PFSK-1 (cell line): ENCODE measurements at regions not wholly inside any gene's neighbourhood (a gene's known extent, or its start where the extent isn't known, plus 50 kb on each side); places are given as distances from the start of the nearest gene placed in this dataset.

ENCODE experiments used
- FOXP2 ChIP-seq: optimal IDR thresholded peaks from 2 replicates; pipeline ENCODE3; 2011; ENCODE audit warnings: borderline replicate concordance, control low read depth, inconsistent platforms; ENCODE audit not compliant: insufficient read depth; ENCODE audit errors: extremely low read length, extremely low read depth
- POLR2AphosphoS5 ChIP-seq: IDR thresholded peaks from 2 replicates; pipeline ENCODE4 v1.6.1; 2012; ENCODE audit warnings: low read depth, mild to moderate bottlenecking, control low read depth, low read length, moderate library complexity
- REST ChIP-seq, 2 experiments: IDR thresholded peaks; 2 replicates each; pipeline versions ENCODE4 v1.6.1 to v1.8.0; 2011 to 2012; ENCODE audit warnings: low read depth in 2 of 2, low read length in 2 of 2, control low read depth in 1 of 2, inconsistent platforms in 1 of 2, mild to moderate bottlenecking in 1 of 2, moderate library complexity in 1 of 2; ENCODE audit not compliant: insufficient read depth in 1 of 2
- SIN3A ChIP-seq: IDR thresholded peaks from 2 replicates; pipeline ENCODE4 v1.6.1; 2012; ENCODE audit warnings: mild to moderate bottlenecking, low read length, moderate library complexity, borderline replicate concordance; ENCODE audit not compliant: insufficient read depth
- TAF1 ChIP-seq: IDR thresholded peaks from 2 replicates; pipeline ENCODE4 v1.6.1; 2012; ENCODE audit warnings: low read length, control low read depth, borderline replicate concordance; ENCODE audit not compliant: insufficient read depth

DNA sequence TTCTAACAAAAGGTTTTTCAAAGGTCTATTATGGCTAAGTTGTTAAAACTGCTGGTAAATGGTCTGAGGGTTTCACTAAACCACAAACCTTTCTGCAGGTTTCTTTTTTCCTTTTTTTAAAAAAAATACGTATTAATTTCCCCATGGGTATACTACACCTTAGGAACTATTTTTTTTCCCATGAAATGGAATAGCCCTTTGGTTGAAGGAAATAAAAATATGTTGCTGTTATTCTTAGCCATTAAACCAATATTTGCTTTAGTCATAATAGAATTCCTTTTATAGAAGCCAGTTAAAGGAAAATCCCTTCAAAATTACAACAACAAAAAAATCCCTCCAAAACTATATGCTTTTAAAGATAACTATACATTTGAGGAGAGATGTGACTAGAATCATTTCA, 1303.3 kb downstream of the ROBO2 start:
- TF ChIP-seq SIN3A (no peak), REST (IDR thresholded peaks at IDR 0.05; ENCODE audit: insufficient read depth in 1 of 2, low read depth in 2 of 2, low read length in 2 of 2) (no peak), POLR2AphosphoS5 (no peak), FOXP2 (no peak), TAF1 (no peak)

DNA sequence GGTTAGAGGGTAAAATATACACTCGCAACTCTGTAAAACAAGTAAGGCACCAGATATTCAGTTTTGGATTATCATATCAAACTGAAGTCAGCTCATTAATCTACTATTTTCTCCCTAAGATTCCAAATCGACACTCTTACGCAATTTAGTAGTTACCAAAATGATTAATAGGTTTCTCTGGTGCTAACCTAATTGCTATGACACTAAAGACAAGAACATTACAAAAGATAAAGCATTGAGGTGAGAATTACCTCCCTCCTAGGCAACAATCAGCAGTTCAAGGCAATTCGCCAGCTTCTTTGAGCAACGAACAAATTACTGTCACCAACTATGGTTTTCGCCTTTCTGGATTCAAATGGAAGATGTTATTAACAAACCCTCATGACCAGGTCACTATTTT, 1305.0 kb downstream of the ROBO2 start:
- TF ChIP-seq SIN3A: no peak
- TF ChIP-seq FOXP2: no peak
- no peak for TF ChIP-seq REST (IDR thresholded peaks at IDR 0.05; ENCODE audit: insufficient read depth in 1 of 2, low read depth in 2 of 2, low read length in 2 of 2)
- no peak for TF ChIP-seq POLR2AphosphoS5
- TF ChIP-seq TAF1: no peak

DNA sequence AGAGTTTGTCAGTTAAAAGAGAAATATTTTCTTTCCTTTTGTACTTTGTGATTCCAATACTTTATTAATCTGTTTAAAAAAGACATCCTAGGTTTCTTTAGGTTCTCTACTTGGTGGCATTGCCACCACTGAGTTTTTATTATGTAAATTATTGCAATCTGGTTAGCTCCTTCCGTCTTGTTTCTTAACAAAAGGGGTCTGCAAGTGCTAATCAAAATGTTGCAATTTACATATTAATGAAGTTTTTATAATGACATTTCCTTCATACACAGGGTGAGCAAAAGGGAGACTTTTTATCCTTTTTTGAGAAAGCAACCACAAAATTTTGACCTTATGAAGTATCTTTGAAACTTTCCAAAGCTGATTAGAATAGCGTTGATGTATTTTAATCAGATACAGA, 1307.3 kb downstream of the ROBO2 start:
- TF ChIP-seq POLR2AphosphoS5 (no peak), FOXP2 (no peak), REST (IDR thresholded peaks at IDR 0.05; ENCODE audit: insufficient read depth in 1 of 2, low read depth in 2 of 2, low read length in 2 of 2) (no peak), SIN3A (no peak), TAF1 (no peak)

DNA sequence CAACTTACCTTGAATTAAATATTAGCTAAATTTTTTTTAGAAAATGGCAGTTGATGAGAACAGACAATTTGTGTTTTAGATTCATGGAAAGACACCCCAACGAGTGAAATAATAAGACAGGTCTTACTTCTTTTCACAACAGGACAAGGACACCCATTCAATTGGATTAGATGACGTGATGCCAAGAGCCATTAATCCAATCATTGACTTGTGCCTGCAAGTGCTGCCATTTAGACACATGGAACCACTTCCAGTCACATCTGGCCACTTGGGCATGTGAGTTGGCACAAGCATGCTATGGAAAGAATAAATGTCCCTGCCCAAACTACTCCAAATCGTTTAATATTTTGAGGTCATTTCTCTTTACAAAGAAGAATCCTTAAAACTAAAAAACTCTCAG, 1308.8 kb downstream of the ROBO2 start:
- TF ChIP-seq TAF1: no peak
- TF ChIP-seq REST (IDR thresholded peaks at IDR 0.05; ENCODE audit: insufficient read depth in 1 of 2, low read depth in 2 of 2, low read length in 2 of 2): no peak
- no peak for TF ChIP-seq FOXP2
- no peak for TF ChIP-seq POLR2AphosphoS5
- TF ChIP-seq SIN3A: no peak

DNA sequence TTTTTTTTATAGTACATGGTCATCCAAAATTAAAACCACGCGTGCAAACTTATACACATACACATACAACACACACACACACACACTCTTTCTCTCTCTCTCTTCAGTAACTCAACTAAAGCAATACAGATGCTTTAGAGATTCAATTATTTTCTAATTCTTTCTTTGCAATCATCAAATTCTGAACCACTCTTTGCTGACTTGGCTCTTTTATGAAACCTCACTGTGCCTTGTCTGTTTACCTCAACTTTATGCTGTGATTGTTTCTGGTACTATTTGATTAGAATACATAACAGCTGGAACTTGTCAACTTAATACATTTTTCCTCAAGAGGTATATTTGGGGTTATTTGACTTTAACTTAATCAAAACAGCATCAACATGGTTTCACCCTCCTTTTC, 1309.7 kb downstream of the ROBO2 start:
- TF ChIP-seq TAF1 (no peak), SIN3A (no peak), REST (IDR thresholded peaks at IDR 0.05; ENCODE audit: insufficient read depth in 1 of 2, low read depth in 2 of 2, low read length in 2 of 2) (no peak), FOXP2 (no peak), POLR2AphosphoS5 (no peak)
